ENCODE measurements at regions not wholly inside any gene's neighbourhood (a gene's known extent, or its start where the extent isn't known, plus 50 kb on each side); places are given as distances from the start of the nearest gene placed in this dataset.
"Not testable (repeated sequence)": the region's sequence is repeated elsewhere in the genome, so short reads cannot be mapped to it uniquely, and the experiment has no call there.

DNA sequence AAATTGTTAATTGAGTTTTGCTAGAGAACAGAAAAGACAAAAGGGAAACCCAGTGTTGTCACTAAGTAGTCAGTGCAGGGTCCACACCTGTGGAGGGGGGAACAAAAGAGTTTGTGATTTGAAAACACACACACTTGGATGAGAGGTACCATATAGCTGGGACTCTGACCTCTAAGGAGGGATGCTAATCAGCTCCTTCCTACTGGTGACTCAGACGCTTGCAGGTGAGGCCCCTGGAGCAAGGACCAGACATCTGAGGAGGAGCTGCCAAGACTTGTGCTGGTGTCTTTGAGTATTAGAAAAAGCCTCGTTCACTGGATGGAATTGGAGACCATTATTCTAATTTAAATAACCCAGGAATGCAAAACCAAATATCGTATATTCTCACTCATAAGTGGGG, 146.4 kb upstream of the MAP2 start:
- no peak overlapping the region for H3K4me3 ChIP-seq (ENCODE audit: low read depth, low read length)
- no peak for TF ChIP-seq CTCF (IDR thresholded peaks at IDR 0.05; ENCODE audit: insufficient read depth, low read depth, low read length, missing control alignments)
- no peak for DNase-seq (ENCODE audit: low read depth)

GRCh38 chr2:209298601-209299000, 125.2 kb upstream of the MAP2 start:
- no peak overlapping the region for H3K4me3 ChIP-seq (ENCODE audit: low read depth, low read length)
- no peak for DNase-seq (ENCODE audit: low read depth)
- TF ChIP-seq CTCF (IDR thresholded peaks at IDR 0.05; ENCODE audit: insufficient read depth, low read depth, low read length, missing control alignments), result no peak

GRCh38 chr2:209299478-209299877, 124.4 kb upstream of the MAP2 start:
- not testable (repeated sequence) for H3K4me3 ChIP-seq (ENCODE audit: low read depth, low read length); DNase-seq (ENCODE audit: low read depth)

DNA sequence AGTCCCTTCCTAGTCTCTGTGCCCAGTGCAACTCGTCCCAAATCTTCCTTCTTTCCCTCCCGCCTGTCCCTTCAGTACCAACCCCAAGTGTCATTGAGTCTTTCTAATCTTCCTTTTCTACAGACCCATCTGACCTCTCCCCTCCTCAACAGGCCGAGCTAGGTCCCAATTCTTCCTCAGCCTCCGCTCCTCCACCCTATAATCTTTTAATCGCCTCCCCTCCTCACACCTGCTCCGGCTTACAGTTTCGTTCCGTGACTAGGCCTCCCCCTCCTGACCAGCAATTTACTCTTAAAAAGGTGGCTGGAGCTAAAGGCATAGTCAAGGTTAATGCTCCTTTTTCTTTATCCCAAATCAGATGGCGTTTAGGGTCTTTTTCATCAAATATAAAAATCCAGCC, 123.1 kb upstream of the MAP2 start:
- H3K4me3 ChIP-seq (ENCODE audit: low read depth, low read length); DNase-seq (ENCODE audit: low read depth): not testable (repeated sequence)

- no peak for DNase-seq (ENCODE audit: low read depth)
- TF ChIP-seq CTCF (IDR thresholded peaks at IDR 0.05; ENCODE audit: insufficient read depth, low read depth, low read length, missing control alignments), result no peak
- H3K4me3 ChIP-seq (ENCODE audit: low read depth, low read length), result no peak overlapping the region
Measured at GRCh38 chr2:209305026-209305425, 118.8 kb upstream of the MAP2 start.

- DNase-seq (ENCODE audit: low read depth), result no peak
- TF ChIP-seq CTCF (IDR thresholded peaks at IDR 0.05; ENCODE audit: insufficient read depth, low read depth, low read length, missing control alignments), result no peak
- no peak overlapping the region for H3K4me3 ChIP-seq (ENCODE audit: low read depth, low read length)
Measured at GRCh38 chr2:209305746-209306196, 118.1 kb upstream of the MAP2 start.

DNA sequence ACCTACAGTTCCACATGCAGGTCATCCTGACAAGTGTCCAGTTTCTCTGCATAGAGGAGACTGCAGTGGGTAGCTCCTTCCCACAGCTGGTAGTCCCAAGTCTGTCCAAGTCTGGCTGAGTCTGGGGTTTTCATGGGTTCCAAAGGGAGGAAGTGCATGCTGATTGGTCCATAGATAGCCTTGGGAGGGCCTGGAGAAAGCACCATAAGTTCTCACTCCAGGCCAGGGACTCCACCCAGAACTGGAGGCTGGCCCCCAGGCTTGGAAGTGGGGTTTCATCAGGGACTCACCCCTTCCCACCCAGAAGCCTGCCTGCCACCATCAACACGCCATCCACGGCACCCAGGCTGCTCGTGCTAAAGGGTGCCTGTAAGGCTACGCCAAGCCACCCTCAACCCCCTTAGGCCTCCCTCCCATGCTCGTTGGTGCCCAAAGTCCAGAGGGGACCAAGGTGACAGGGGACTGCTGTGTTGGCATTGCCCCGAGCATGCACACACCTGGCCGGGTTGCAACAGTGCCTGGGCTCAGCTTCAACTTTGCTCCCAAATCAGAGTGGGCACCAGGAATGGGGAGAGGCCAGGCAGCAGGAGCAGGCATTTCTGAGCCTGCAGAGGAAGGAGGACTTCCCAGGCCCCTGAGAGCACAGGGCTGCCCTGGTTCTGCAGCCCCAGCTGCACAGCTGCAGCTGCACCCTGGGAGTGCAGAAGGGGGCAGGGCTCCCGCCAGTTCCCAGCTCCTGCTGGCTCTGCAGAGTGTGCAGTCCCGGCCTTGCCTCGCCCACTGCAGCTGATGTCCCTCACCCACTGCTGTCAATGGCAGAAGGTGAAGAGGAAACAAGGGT, 116.5 kb upstream of the MAP2 start:
- DNase-seq (ENCODE audit: low read depth), result no peak
- no peak for TF ChIP-seq CTCF (IDR thresholded peaks at IDR 0.05; ENCODE audit: insufficient read depth, low read depth, low read length, missing control alignments)
- H3K4me3 ChIP-seq (ENCODE audit: low read depth, low read length), result no peak overlapping the region

- no peak for TF ChIP-seq CTCF (IDR thresholded peaks at IDR 0.05; ENCODE audit: insufficient read depth, low read depth, low read length, missing control alignments)
- H3K4me3 ChIP-seq (ENCODE audit: low read depth, low read length), result no peak overlapping the region
- no peak for DNase-seq (ENCODE audit: low read depth)
Measured at GRCh38 chr2:209308415-209308814, 115.4 kb upstream of the MAP2 start.

Data from GM12865 (cell line).